Calu3 (cell line): ENCODE measurements at regions not wholly inside any gene's neighbourhood (a gene's known extent, or its start where the extent isn't known, plus 50 kb on each side); places are given as distances from the start of the nearest gene placed in this dataset.

ENCODE experiments used
- BruUV-seq: library from RNA; stranded (reverse); fragments of 400-500 nt; replicated peaks from 2 replicates; lab custom pipeline; 2021; lab: Mats Ljungman, UMichigan
- CTCF ChIA-PET: fragments of 300-600 bp; sonication (Branson Sonifier 250); formaldehyde crosslinking; loops from one replicate; lab custom pipeline; 2022; ENCODE audit warnings: antibody characterized with exemption; lab: Charles Lee
- DNase-seq: peaks from one replicate; pipeline ENCODE4 v3.0.0; 2022
- H3K27ac Mint-ChIP-seq: one replicate; pipeline ENCODE4 v1.8.0; 2022; ENCODE audit warnings: mixed read lengths; ENCODE audit not compliant: unreplicated experiment
- H3K27me3 Mint-ChIP-seq: one replicate; pipeline ENCODE4 v1.8.0; 2022; ENCODE audit warnings: mixed read lengths; ENCODE audit not compliant: unreplicated experiment
- H3K36me3 Mint-ChIP-seq: one replicate; pipeline ENCODE4 v1.8.0; 2022; ENCODE audit warnings: mild to moderate bottlenecking, moderate library complexity, mixed read lengths; ENCODE audit not compliant: insufficient read depth, unreplicated experiment
- H3K4me1 Mint-ChIP-seq: one replicate; pipeline ENCODE4 v1.8.0; 2022; ENCODE audit warnings: mild to moderate bottlenecking, low read depth, mixed read lengths; ENCODE audit not compliant: unreplicated experiment
- H3K4me3 Mint-ChIP-seq: one replicate; pipeline ENCODE4 v1.8.0; 2022; ENCODE audit warnings: mild to moderate bottlenecking, low read depth, moderate library complexity, mixed read lengths; ENCODE audit not compliant: unreplicated experiment
- H3K9me3 Mint-ChIP-seq: one replicate; pipeline ENCODE4 v1.8.0; 2022; ENCODE audit warnings: low read depth, mixed read lengths; ENCODE audit not compliant: unreplicated experiment
- intact Hi-C: fragments of 100-400 bp; cut with micrococcal nuclease; formaldehyde crosslinking; loops from one replicate; pipeline ENCODE4 v1.10.0; 2022; ENCODE audit not compliant: unreplicated experiment
- TF ChIP-seq, protein P1 (sequence below): fragments of 200-600 bp; IDR thresholded peaks from one replicate; pipeline ENCODE4 v1.8.0; 2022; ENCODE audit warnings: antibody characterized with exemption; ENCODE audit not compliant: unreplicated experiment

DNA sequence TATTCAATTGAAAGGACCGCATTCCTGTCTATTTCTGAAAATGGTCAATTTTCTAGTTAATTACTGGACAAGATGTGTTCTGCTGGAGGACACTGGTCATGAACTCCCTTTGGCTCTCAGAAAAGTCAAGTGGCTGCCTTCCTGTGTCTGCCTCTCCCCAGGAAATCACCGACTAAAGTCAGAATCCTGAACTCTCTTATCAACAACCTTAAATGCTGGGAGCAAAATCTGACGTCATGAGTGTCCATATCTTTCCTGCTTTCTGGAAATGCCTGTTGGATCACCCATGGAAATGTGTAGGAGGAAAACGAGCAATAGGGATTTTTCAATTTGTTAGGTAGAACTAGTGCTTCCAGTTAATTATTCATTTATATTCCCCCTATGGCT is 53.5 kb upstream of the PLCB1 start:
- no TSS peak for BruUV-seq
- no peak overlapping the region for H3K27ac Mint-ChIP-seq
- H3K36me3 Mint-ChIP-seq, result no peaks in the 10 kb centered on the region
- TF ChIP-seq, protein P1, sequence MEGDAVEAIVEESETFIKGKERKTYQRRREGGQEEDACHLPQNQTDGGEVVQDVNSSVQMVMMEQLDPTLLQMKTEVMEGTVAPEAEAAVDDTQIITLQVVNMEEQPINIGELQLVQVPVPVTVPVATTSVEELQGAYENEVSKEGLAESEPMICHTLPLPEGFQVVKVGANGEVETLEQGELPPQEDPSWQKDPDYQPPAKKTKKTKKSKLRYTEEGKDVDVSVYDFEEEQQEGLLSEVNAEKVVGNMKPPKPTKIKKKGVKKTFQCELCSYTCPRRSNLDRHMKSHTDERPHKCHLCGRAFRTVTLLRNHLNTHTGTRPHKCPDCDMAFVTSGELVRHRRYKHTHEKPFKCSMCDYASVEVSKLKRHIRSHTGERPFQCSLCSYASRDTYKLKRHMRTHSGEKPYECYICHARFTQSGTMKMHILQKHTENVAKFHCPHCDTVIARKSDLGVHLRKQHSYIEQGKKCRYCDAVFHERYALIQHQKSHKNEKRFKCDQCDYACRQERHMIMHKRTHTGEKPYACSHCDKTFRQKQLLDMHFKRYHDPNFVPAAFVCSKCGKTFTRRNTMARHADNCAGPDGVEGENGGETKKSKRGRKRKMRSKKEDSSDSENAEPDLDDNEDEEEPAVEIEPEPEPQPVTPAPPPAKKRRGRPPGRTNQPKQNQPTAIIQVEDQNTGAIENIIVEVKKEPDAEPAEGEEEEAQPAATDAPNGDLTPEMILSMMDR, result no peak
- no peak for DNase-seq
- no peak overlapping the region for H3K4me3 Mint-ChIP-seq
- H3K27me3 Mint-ChIP-seq, result no peaks in the 10 kb centered on the region
- intact Hi-C loops, result no loop called here
- no peaks in the 10 kb centered on the region for H3K9me3 Mint-ChIP-seq
- CTCF ChIA-PET, result no interaction called here
- H3K4me1 Mint-ChIP-seq, result peaks cover 2% of the 10 kb centered on the region

- Mint-ChIP-seq H3K27ac (no peak overlapping the region), H3K4me3 (no peak overlapping the region), H3K4me1 (no peaks in the 10 kb centered on the region), H3K9me3 (no peaks in the 10 kb centered on the region), H3K27me3 (no peaks in the 10 kb centered on the region), H3K36me3 (no peaks in the 10 kb centered on the region)
- intact Hi-C loops, result no loop called here
- TF ChIP-seq, protein P1, result no peak
- no peak for DNase-seq
- no TSS peak for BruUV-seq
- CTCF ChIA-PET, result no interaction called here
Observed at GRCh38 chr20:8079976-8080375, 52.1 kb upstream of the PLCB1 start.

GRCh38 chr20:8082025-8082424 is 50.0 kb upstream of the PLCB1 start:
- no peaks in the 10 kb centered on the region for H3K9me3 Mint-ChIP-seq
- H3K27ac Mint-ChIP-seq, result no peak overlapping the region
- no peaks in the 10 kb centered on the region for H3K4me1 Mint-ChIP-seq
- no TSS peak for BruUV-seq
- H3K4me3 Mint-ChIP-seq, result no peak overlapping the region
- TF ChIP-seq, protein P1, result no peak
- H3K27me3 Mint-ChIP-seq, result no peaks in the 10 kb centered on the region
- H3K36me3 Mint-ChIP-seq, result no peaks in the 10 kb centered on the region
- CTCF ChIA-PET, result no interaction called here
- no peak for DNase-seq
- intact Hi-C loops, result no loop called here
